ENCODE measurements at regions not wholly inside any gene's neighbourhood (a gene's known extent, or its start where the extent isn't known, plus 50 kb on each side); places are given as distances from the start of the nearest gene placed in this dataset.

- Histone ChIP-seq H3K27ac (ENCODE audit: low read depth) (no peak overlapping the region), H3K36me3 (ENCODE audit: insufficient read depth) (no peaks in the 10 kb centered on the region), H3K4me1 (ENCODE audit: insufficient read depth) (no peaks in the 10 kb centered on the region), H3K27me3 (ENCODE audit: insufficient read depth) (no peaks in the 10 kb centered on the region), H3F3A (replicated peaks; ENCODE audit: low read depth) (no peaks in the 10 kb centered on the region), H4K20me1 (replicated peaks; ENCODE audit: insufficient read depth) (no peaks in the 10 kb centered on the region), H3K9me2 (ENCODE audit: insufficient read depth) (no peaks in the 10 kb centered on the region), H3K4me2 (no peak overlapping the region), H2AFZ (no peak overlapping the region), H3K79me2 (replicated peaks; ENCODE audit: insufficient read depth) (no peaks in the 10 kb centered on the region), H3K4me3 (no peak overlapping the region)
- Mint-ChIP-seq H3K27ac (no peak overlapping the region), H3K27me3 (ENCODE audit: insufficient read depth, low read depth, poor library complexity) (peaks cover 1% of the 10 kb centered on the region), H3K4me3 (no peak overlapping the region), H3K4me1 (no peaks in the 10 kb centered on the region), H3K9me3 (peaks cover 97% of the 10 kb centered on the region), H3K36me3 (ENCODE audit: low read depth) (peaks cover 28% of the 10 kb centered on the region)
- ATAC-seq (no peak), DNase-seq (ENCODE audit: low spot score) (no peak)
- TF ChIP-seq EZH2 (IDR thresholded peaks at IDR 0.05; ENCODE audit: low read depth, unreplicated experiment) (no peak), STAT1 (IDR thresholded peaks at IDR 0.05; ENCODE audit: unreplicated experiment) (no peak), JUNB (IDR thresholded peaks at IDR 0.05; ENCODE audit: unreplicated experiment) (no peak), CREB1 (CRISPR knock-in tag; IDR thresholded peaks at IDR 0.05; ENCODE audit: low read depth) (no peak), NANOG (IDR thresholded peaks at IDR 0.05; ENCODE audit: borderline replicate concordance) (no peak), ZNF462 (CRISPR knock-in tag; IDR thresholded peaks at IDR 0.05) (no peak), EZH2phosphoT487 (IDR thresholded peaks at IDR 0.05; ENCODE audit: unreplicated experiment) (no peak)
- TF ChIP-seq, protein P1, sequence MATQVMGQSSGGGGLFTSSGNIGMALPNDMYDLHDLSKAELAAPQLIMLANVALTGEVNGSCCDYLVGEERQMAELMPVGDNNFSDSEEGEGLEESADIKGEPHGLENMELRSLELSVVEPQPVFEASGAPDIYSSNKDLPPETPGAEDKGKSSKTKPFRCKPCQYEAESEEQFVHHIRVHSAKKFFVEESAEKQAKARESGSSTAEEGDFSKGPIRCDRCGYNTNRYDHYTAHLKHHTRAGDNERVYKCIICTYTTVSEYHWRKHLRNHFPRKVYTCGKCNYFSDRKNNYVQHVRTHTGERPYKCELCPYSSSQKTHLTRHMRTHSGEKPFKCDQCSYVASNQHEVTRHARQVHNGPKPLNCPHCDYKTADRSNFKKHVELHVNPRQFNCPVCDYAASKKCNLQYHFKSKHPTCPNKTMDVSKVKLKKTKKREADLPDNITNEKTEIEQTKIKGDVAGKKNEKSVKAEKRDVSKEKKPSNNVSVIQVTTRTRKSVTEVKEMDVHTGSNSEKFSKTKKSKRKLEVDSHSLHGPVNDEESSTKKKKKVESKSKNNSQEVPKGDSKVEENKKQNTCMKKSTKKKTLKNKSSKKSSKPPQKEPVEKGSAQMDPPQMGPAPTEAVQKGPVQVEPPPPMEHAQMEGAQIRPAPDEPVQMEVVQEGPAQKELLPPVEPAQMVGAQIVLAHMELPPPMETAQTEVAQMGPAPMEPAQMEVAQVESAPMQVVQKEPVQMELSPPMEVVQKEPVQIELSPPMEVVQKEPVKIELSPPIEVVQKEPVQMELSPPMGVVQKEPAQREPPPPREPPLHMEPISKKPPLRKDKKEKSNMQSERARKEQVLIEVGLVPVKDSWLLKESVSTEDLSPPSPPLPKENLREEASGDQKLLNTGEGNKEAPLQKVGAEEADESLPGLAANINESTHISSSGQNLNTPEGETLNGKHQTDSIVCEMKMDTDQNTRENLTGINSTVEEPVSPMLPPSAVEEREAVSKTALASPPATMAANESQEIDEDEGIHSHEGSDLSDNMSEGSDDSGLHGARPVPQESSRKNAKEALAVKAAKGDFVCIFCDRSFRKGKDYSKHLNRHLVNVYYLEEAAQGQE (IDR thresholded peaks at IDR 0.05; ENCODE audit: unreplicated experiment) = no peak
Observed at GRCh38 chr12:126616441-126616840, 1551.2 kb downstream of the AACS start.
